Activated CD4-positive, CD25-positive, alpha-beta regulatory T cell (primary cell): ENCODE measurements at regions not wholly inside any gene's neighbourhood (a gene's known extent, or its start where the extent isn't known, plus 50 kb on each side); places are given as distances from the start of the nearest gene placed in this dataset.

Experiments used
- DNase-seq, 4 experiments: peaks; one replicate each; lab custom pipeline; 2025; lab: John Stamatoyannopoulos, UW

DNA sequence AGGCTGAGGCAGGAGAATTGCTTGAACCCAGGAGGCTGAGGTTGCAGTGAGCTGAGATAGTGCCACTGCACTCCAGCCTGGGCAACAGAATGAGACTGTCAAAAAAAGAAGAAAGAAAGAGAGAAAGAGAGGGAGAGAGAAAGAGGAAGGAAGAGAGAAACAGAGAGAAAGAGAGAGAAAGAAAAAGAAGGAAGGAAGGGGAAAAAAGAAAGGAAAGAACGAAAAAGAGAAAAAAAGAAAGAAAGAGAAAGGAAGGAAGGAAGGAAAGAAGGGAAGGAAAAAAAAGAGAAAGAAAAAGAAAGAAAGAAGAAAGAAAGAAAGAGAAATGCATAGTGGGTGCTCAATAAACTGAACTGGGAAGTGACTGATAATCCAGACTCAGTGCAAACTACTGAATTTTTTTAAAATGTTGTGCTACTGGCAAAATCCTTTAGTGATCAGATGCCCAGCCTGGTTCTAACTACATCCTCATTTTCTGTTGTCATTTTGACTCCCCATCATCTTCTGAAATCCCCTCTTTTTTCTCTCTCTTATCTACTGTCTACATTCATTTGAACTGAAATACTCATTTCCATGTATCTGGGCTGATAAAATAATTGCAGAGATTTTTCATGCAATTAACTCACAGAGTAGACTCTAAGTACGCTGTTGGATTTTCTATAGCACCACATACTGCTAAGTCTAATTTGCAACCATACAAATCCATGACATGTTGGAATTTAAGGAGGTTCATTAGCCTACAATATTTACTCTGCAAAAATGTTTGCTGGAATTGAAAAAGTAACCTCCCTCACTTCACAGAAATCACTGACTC lies 85.3 kb upstream of the HIVEP1 start:
- no peak for DNase-seq

DNA sequence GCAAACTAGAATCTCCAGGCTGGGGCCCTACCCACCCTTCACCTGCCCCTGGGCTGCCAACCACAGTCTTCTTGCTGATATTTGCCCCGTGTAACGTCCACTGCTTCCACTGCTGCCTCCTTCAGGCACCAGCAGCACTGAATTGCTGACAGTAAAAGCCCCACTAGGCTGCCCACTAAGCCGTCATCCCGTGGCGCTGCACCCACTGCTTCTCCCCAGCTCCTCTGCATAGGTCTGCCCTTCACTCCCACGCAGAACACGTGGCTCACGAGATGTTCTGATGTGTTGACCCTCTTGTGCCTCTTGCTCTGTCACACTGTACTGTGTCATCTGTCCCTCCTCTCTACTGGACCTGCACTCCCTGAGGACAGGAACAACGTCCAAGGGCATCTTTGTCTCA lies 86.3 kb upstream of the HIVEP1 start:
- DNase-seq, result no peak

DNA sequence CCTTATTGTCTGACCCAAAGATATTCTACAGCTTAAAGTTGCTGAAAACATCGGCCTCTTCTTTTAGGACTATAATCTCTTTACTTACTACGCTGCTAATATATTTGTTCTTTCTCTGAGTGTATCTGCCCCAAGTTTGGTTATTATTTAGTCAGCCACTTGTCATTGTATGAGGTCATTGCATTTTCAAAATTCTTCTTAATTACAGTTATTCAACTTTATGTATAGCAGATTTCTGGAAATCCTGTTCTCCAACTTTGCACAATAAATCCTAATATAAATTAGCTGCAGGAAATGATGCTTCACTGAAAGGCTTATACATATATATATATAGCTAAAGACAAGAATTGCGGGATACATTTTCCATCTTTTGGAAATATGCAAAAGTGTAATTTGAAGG lies 88.5 kb upstream of the HIVEP1 start:
- DNase-seq, result no peak

DNA sequence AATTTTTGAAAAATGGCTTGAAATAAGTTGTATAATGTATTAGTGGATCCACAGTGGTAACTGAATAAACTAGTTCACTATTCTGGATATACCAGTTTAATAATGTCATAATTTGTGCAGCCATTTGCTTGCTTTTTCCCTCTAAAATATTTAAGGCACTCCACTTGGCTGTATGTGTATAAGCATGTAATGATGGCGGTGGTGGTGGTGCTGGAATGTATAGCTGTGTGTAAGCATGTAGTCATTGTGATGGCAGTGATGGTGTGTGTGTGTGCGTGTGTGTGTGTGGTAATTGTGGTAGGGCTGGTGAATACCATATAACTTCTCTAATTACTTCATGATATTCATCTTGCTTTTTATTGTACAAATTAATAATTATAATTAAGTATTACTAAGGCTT lies 89.2 kb upstream of the HIVEP1 start:
- DNase-seq, result no peak

- DNase-seq, result no peak
Observed at GRCh38 chr6:11921751-11922150, 90.4 kb upstream of the HIVEP1 start.

DNA sequence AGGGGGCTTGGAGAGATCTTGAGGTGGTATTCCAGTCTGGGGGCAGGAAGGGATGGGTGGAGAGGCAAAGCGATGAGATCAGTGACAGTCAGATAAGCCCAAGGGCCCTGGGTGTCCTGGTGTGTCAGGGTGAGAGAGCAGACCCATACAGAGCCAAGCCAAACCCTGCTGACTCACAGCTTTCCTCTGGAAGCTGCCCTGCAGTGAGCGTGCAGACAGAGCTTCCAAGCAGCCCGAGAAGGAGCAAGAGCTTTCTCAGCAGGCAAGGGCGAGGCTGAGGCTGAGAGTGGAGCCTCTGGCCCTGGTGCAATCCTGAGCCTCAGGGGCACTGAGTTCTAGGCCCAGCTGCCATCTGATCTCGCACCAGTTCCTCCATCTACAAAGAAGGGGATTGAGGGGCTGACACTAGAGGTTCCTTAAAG lies 91.1 kb upstream of the HIVEP1 start:
- no peak for DNase-seq

- no peak for DNase-seq
Observed at GRCh38 chr6:11920566-11920965, 91.5 kb upstream of the HIVEP1 start.

DNA sequence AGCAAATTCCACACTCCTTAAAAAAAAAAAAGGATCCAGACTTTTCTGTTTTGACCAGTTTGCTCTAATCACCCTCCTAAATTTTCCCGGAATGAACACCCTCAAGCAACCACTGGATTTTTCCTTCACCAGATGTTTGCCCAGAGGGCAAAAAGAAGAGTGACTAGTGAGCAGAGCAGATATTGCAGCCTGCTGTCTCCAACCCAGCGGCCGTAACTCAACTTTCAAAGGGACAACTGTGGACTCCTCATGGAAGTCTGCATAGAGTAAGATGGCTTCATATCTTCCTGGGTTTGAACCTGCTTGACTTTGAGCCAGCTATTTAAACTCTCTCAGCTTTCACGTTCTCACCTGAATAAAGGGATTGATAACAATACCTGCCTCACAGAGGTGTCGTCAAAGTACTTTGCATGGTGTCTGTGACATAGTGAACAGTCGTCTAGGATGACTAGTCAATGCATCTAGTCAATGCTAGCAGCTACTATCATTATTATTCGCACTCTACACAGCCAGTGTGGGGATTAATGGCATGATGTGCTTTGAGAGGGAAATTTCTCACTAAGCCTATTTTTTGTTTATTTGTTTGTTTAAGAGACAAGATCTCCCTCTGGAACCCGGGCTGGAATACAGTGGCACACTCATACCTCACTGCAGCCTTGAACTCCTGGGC lies 92.2 kb upstream of the HIVEP1 start:
- DNase-seq, result no peak

- no peak for DNase-seq
Observed at GRCh38 chr6:11918739-11919605, 93.1 kb upstream of the HIVEP1 start.

DNA sequence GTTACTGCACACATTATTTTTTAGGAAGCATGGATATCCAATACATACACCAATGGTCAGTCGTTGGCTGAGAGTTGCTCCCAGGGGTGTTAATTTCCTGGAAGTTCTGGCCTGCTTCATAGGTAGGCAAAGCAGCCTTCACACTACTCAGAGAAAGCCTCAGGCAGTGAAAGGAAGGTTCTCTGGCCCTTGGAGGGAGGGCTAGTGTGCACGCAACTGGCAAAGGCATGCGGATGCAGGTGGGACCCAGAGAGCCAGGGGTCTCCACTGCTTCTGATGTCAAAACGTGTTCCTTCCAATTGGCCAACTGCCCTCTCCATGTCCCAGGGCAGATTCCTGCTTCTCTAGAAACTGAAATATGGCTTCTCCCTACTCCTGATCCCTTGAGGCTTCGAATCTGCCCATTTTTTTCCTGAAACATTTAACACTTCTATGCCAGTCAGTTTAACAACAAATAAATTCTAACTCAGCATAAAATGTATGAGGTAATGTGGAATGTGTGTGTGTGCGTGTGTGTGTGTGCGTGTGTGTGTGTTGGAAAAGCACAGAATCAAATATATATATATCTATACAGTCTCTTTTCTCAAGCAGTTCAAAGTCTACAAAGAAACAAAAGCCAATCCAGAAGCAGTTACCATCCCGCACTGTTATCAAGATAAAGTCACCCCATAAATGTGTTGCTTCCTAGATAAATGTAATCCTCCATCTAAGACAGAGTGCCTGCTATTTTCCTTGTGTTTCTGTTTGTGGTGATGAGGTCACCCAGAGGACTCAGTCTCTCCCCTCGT lies 94.0 kb upstream of the HIVEP1 start:
- no peak for DNase-seq

DNA sequence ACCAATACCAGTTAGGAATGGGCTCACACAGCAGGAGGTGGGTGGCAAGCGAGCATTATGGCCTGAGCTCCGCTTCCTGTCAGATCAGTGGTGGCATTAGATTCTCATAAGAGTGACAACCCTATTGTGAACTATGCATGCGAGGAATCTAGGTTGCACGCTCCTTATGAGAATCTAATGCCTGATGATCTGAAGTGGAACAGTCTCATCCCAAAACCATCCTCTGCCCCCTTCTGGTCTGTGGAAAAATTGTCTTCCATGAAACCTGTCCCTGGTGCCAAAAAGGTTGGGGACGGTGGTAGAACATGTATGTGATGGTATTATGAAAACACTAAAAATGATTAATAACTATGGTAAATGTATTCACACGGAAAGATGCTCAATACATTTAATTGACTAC lies 99.7 kb upstream of the HIVEP1 start:
- DNase-seq, result no peak

DNA sequence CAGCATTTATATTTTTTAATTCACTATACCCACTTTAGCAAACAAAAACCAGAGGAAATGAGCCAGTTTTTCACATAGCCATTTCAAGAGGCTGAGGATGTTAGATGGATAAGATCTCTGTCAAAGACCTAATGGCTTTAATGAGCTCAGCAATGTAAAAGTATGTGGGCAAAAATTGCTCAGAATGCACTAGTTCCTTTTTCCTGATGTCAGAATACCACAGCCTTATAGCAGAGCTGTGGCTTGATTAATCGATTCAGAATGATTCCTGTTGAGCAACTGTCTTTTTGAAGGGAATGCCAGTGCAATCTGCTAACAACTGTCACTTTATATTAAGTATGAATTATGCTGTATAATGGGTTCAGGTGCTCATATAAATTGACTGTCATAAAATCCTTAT lies 100.6 kb upstream of the HIVEP1 start:
- no peak for DNase-seq

GRCh38 chr6:11909696-11910132 lies 102.4 kb upstream of the HIVEP1 start:
- DNase-seq, result no peak

DNA sequence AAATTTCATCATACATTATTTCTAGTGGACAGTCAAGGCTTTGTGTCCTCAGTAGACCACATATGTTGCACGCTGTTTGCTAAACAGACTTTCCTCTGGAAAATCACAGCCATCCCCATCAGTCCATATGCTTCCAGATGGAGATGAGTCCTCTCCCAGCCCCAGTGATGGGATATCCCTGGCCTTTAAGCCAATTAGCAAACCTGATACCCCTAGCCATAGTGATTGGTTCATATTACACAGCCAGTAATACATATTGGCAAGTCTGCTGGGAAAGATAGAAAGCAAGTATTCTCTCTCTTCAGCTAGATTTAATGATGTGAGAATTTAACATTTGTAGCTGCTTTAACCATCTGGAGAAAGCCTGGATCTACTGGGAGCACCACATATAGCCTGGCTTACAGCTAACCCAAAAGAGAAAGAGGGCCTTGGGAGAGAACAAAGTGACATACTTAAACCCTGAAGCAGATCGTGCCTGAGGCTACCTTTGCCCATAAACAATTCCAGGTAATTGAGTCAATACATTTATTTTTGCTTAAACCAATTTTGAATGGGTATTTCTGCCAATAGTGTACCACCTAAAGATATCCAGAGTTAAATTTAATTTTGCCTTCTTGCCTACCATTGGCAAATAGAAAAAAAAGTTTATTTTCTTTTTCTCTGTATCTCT lies 103.5 kb upstream of the HIVEP1 start:
- no peak for DNase-seq

GRCh38 chr6:11903645-11904044 lies 108.5 kb upstream of the HIVEP1 start:
- DNase-seq, result no peak

GRCh38 chr6:11902527-11902926 lies 109.6 kb upstream of the HIVEP1 start:
- no peak for DNase-seq

GRCh38 chr6:11900662-11901598 lies 111.2 kb upstream of the HIVEP1 start:
- no peak for DNase-seq

GRCh38 chr6:11899645-11900044 lies 112.5 kb upstream of the HIVEP1 start:
- DNase-seq, result no peak

DNA sequence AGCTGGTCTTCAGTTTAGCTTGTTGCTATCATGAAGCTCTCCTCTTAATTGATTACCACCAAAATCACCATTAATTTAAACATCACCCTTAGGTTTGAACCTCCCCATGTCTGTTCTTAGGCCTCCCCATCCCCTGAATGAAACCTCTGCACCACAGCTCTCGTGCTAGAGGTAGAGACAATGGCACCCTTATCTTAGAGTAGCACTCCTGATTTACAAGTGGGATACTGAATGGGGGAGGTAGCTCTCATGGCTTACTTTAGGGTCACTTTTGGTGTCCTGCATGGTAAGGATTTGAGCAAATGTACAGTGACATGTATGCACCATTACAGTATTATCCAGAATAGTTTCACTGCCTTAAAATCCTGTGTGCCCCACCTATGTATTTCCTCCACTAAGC lies 115.6 kb upstream of the ADTRP start:
- no peak for DNase-seq

- DNase-seq, result no peak
Observed at GRCh38 chr6:11891547-11891946, 112.9 kb upstream of the ADTRP start.
